ENCODE measurements at regions not wholly inside any gene's neighbourhood (a gene's known extent, or its start where the extent isn't known, plus 50 kb on each side); places are given as distances from the start of the nearest gene placed in this dataset.

- DNase-seq = no peak
These were observed 89.9 kb upstream of the PDC start for GRCh38 chr1:186550832-186551231.

DNA sequence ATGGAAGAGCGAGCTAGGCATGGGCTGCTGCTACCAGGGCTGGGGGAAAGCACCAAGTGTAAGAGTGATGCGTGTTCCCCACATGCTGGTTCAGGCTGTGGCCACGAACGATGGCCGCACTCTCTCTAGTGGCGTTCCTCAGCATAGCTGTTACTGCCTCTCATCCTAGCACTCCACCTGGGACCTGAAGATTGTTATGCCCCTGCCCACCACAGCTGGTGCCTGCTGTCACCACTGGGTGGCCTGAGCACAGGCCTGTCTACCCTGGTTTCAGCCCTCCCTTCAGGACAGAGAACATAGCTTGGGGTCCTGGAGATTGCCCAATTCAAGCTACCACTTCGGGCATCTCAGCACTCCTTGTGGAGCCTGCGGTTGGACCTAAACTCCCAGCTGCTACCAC lies 80.1 kb upstream of the PDC start:
- no peak for DNase-seq

DNA sequence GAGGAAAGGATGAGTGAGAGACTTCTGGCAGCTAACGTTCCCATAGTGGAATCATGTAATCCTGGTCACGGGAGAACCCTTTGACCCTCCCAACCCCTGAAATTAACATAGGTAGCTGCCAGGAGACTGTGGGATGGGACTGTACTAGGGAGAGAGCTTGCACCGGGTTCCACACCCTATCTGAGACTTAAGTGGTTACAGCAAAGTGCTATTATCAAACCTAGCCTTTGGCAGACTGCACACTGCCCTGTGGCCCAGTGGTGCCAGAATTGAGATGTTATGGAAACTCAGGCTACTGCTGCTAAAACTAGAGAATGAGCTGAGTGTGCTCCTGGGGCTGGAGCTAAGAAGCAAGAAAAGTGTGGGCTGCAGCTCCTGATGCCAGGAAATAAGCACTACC lies 79.6 kb upstream of the PDC start:
- DNase-seq = no peak

GRCh38 chr1:186536273-186536890 lies 75.5 kb upstream of the PDC start:
- no peak for DNase-seq

DNA sequence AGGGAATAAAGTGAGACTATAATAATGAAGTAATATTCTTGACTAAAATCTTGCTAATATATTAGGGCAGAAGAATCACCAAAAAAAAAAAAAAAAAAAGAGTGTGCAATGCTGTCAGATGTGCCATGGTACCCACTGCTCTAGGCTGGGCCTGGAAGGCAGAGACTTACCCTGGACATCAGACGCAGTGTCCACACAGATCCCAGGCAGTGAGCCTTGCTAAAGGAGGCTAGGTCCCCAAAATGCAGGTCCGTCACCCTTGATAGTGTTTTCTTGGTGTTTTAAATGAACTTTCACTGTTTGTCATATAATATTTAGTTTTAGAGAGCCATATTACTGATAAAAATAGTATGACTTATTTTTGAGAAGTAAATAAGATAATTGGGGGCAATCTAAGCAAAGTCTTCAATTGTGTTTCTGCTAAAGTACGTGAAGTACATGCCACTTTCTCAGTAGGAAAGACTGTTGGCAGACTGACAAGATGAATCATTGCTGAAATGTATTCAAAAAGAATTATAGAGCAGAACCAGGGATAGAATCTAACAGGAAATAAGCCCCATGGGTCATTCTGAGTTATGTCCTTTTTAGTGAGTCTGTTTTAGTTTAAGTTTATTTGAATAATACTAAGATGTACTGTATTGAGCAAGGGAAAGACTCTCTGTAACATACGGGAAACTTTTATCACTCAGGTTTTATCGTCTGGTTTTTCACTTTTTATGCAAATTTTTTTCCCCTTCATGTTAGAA lies 74.6 kb upstream of the PDC start:
- DNase-seq = no peak

GRCh38 chr1:186534401-186534800 lies 73.5 kb upstream of the PDC start:
- DNase-seq = no peak

GRCh38 chr1:186532466-186532865 lies 71.6 kb upstream of the PDC start:
- no peak for DNase-seq

GRCh38 chr1:186531561-186532165 lies 70.7 kb upstream of the PDC start:
- no peak for DNase-seq

DNA sequence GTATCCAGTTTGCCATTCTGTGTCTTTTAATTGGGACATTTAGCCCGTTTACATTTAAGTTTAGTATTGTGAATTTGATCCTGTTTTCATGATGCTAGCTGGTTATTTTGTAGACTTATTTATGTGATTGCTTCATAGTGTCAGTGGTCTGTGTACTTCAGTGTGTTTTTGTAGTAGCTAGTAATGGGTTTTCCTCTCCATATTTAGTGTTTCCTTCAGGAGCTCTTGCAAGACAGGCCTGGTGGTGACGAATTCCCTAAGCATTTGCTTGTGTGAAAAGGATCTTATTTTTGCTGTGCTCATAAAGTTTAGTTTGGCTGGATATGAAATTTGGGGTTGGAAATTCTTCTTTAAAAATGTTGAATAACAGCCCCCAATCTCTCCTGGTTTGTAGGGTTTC lies 69.2 kb upstream of the PDC start:
- no peak for DNase-seq

GRCh38 chr1:186519982-186520381 lies 59.1 kb upstream of the PDC start:
- DNase-seq = no peak

DNA sequence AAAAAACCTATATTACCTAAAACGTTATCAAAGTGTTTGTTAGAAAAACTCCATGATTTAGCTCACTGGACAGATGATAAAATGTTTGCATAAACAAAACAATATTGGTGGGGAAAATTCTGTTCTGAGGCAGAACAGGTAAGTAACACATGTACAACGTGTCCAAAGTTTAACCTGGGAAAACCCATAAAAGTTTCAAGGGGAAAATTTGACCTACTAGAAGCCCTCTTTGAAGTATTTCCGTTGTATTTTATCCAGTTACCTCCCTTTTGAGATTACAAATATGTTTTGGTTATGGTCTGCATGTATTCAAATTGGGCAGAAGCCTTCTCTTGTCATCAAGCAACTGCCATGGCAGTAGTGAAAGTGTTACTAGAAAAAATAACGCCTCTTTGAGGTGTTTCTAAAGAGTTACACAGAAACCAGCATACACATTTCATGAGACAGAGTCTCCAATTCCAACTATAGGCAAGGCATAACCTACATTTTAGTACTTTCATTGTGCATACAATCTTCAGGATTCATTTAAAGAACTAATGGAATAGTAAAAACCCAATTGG lies 58.0 kb upstream of the PDC start:
- DNase-seq = no peak

GRCh38 chr1:186518395-186518794 lies 57.5 kb upstream of the PDC start:
- no peak for DNase-seq

DNA sequence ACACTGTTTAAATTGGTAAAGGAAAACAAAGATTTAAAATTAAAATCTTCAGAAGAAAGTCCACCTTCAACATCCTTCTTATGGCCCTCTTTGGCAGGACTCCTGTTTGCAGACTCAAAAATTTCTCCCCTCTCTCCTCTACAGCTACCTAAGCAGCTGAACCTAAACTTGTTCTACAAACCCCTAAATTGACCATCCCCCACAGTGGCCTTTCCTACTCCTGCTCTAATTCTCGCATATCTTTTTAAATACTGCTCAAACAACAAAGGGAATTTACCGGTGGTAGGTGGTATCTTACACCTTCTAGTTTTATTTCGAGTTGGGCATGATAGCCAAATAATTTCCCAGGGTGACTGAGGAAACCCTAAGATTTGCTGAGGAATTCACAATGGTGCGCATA lies 53.5 kb upstream of the PDC start:
- DNase-seq = no peak

DNA sequence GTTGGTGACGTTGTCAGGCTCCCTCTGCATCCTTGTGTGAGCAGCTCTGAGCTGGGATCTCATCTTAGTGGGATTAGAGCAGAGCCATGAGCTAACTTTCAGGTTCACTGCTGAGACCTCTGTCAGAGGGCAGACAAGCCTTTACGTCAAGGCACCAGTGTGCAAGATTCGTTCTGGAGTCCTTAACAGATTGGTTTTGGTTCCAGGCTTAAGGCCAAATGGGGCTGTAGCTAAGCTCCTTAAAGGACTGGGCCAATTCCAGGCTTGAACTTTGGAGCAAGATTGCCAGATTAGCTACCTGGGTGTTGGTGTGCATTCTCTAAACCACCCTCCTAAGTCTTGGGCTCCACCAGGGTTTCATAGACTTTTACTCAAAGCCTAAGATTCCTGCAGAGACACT lies 52.6 kb upstream of the PDC start:
- DNase-seq = peak; percentile 91

DNA sequence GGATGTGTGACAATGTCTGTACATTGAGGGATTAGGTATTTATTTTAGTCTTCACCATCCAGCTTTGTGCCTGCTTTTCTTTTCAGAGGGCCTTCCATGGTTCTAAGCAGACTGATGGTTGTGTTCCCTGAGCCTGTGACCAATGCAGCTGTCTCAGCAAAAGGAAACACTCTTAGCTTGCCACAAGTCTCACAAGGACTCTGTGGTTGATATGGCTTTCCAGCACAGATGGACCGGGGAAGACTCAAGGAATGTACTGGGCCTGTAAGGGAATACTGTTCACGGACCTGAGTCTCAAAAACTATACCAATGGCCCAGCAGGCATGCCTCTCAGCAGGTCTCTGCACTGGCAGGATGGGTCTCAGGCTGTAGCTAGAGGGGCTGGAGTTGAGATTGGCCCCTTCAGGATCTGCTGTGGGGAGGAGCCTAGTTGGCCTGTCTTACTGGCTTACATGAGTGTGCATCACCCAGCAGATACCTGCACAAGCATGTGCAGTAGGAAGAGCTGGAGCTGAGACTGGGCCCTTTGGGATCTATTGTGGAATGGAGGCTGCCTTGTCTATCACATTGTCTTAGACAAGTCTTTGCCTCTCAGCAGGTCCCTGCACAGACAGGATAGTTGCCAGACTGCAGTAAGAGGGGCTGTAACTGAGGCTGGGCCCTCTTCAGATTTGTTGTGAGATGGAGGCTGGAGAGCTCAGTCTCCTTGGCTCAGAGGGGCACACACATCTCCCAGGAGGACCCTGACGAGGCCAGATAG lies 52.0 kb upstream of the PDC start:
- DNase-seq = no peak

DNA sequence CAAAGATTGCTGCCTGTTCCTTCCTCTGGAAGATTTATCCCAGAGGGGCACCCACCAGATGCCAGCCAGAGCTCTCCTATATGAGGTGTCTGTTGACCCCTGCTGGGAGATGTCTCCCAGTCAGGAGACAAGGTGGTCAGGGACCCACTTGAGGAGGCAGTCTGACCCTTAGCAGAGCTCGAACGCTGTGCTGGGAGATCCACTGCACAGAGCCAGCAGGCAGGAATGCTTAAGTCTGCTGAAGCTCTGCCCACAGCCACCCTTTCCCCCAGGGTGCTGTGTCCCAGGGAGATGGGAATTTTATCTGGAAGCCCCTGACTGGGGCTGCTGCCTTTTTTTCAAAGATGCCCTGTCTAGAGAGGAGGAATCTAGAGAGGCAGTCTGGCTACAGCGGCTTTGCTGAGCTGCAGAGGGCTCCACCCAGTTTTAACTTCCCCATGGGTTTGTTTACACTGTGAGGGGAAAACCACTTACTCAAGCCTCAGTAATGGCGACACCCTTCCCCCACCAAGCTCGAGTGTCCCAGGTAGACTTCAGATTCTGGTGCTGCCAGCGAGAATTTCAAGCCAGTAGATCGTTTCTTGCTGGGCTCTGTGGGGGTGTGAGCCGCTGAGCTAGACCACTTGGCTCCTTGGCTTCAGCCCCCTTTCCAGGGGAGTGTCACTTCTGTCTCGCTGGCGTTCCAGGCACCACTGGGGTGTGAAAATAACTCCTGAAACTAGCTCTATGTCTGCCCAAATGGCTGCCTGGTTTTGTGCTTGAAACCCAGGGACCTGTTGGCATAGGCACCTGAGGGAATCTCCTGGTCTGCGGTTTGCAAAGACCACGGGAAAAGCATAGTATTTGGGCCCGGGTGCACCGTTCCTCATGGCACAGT lies 51.1 kb upstream of the PDC start:
- DNase-seq = no peak
